Astrocyte (in vitro differentiated cells and primary cell): ENCODE measurements at regions not wholly inside any gene's neighbourhood (a gene's known extent, or its start where the extent isn't known, plus 50 kb on each side); places are given as distances from the start of the nearest gene placed in this dataset.

Source experiments
- DNase-seq: peaks from one replicate; pipeline ENCODE4 v3.0.0-alpha.2; 2010; ENCODE audit warnings: low read depth
- FAIRE-seq: peaks from 2 replicates; lab custom pipeline; 2011; peaks lifted over from hg19 to GRCh38; lab: Jason Lieb, UNC
- H2AFZ ChIP-seq: 2 replicates; pipeline ENCODE4 v1.6.0; 2012; ENCODE audit warnings: low read depth, low read length, inconsistent platforms
- H3K27ac ChIP-seq: 2 replicates; pipeline ENCODE4 v1.5.1; 2011; ENCODE audit warnings: low read depth, low read length, inconsistent platforms
- H3K27me3 ChIP-seq: 2 replicates; pipeline ENCODE4 v1.6.0; 2011; ENCODE audit warnings: low read length, inconsistent platforms; ENCODE audit not compliant: insufficient read depth
- H3K36me3 ChIP-seq: 2 replicates; pipeline ENCODE4 v1.5.1; 2011; ENCODE audit warnings: low read length, inconsistent platforms; ENCODE audit not compliant: insufficient read depth
- H3K4me1 ChIP-seq: 2 replicates; pipeline ENCODE4 v1.5.1; 2011; ENCODE audit warnings: low read length, inconsistent platforms; ENCODE audit not compliant: insufficient read depth
- H3K4me2 ChIP-seq: 2 replicates; pipeline ENCODE4 v1.6.0; 2012; ENCODE audit warnings: low read length, inconsistent platforms
- H3K4me3 ChIP-seq: 2 replicates; pipeline ENCODE4 v1.5.1; 2011; ENCODE audit warnings: low read depth, mild to moderate bottlenecking, low read length, inconsistent platforms; ENCODE audit not compliant: insufficient read depth
- H3K79me2 ChIP-seq: 2 replicates; pipeline ENCODE4 v1.6.0; 2012; ENCODE audit warnings: mild to moderate bottlenecking, low read length, inconsistent platforms; ENCODE audit not compliant: insufficient read depth
- H3K9ac ChIP-seq: 2 replicates; pipeline ENCODE4 v1.6.0; 2012; ENCODE audit warnings: mild to moderate bottlenecking, low read length, inconsistent platforms
- H3K9me3 ChIP-seq: 2 replicates; pipeline ENCODE4 v1.5.1; 2012; ENCODE audit warnings: low read depth, mild to moderate bottlenecking, low read length, inconsistent platforms; ENCODE audit not compliant: insufficient read depth
- H4K20me1 ChIP-seq: 2 replicates; pipeline ENCODE4 v1.6.0; 2012; ENCODE audit warnings: low read length, inconsistent platforms; ENCODE audit not compliant: insufficient read depth
- H3K27ac Mint-ChIP-seq: one replicate; pipeline ENCODE4 v1.8.0; 2021; ENCODE audit warnings: mild to moderate bottlenecking, mixed read lengths; ENCODE audit not compliant: unreplicated experiment
- H3K27me3 Mint-ChIP-seq: one replicate; pipeline ENCODE4 v1.8.0; 2021; ENCODE audit warnings: low read depth, mixed read lengths; ENCODE audit not compliant: unreplicated experiment
- H3K36me3 Mint-ChIP-seq: one replicate; pipeline ENCODE4 v1.8.0; 2021; ENCODE audit warnings: low read depth, mixed read lengths; ENCODE audit not compliant: unreplicated experiment
- H3K4me1 Mint-ChIP-seq: one replicate; pipeline ENCODE4 v1.8.0; 2021; ENCODE audit warnings: low read depth, mixed read lengths; ENCODE audit not compliant: unreplicated experiment
- H3K4me3 Mint-ChIP-seq: one replicate; pipeline ENCODE4 v1.8.0; 2021; ENCODE audit warnings: mild to moderate bottlenecking, moderate library complexity, mixed read lengths; ENCODE audit not compliant: unreplicated experiment
- H3K9me3 Mint-ChIP-seq: one replicate; pipeline ENCODE4 v1.8.0; 2021; ENCODE audit warnings: mild to moderate bottlenecking, mixed read lengths; ENCODE audit not compliant: unreplicated experiment
- CTCF ChIP-seq: IDR thresholded peaks from 2 replicates; pipeline ENCODE4 v1.5.1; 2011; ENCODE audit warnings: low read depth, mild to moderate bottlenecking, inconsistent platforms, low read length, moderate library complexity; ENCODE audit not compliant: insufficient read depth
- EZH2 ChIP-seq: IDR thresholded peaks from 2 replicates; pipeline ENCODE4 v1.6.1; 2012; ENCODE audit warnings: mild to moderate bottlenecking, low read length, inconsistent platforms; ENCODE audit not compliant: insufficient read depth

DNA sequence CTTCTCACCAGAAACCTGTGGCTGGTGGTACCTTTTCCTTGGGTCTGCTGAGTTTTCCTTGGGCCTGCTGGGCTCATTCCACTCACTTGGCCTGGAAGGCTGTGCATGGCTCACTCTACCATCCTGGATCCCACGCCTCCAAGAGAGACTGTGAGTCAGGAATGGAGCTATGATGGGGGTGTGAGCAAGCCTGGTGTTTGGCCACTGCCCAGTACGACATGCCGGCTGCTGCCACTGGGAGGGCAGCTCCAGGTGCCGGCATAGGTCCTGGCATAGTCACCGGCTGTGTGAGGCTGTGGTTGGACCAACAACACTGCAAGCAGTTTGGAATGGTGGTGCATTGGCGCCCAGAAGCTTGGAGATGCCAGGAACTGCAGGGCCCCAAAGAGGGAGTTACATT lies 721.7 kb downstream of the PCDH18 start:
- no peak for DNase-seq
- H3K4me1 ChIP-seq = no peaks in the 10 kb centered on the region
- no peaks in the 10 kb centered on the region for H3K27me3 Mint-ChIP-seq
- H3K79me2 ChIP-seq = no peaks in the 10 kb centered on the region
- TF ChIP-seq EZH2 = no peak
- TF ChIP-seq CTCF = no peak
- no peak overlapping the region for H3K4me3 Mint-ChIP-seq
- no peak overlapping the region for H3K4me3 ChIP-seq
- no peaks in the 10 kb centered on the region for H3K4me1 Mint-ChIP-seq
- H3K4me2 ChIP-seq = no peak overlapping the region
- H3K27me3 ChIP-seq = no peaks in the 10 kb centered on the region
- no peaks in the 10 kb centered on the region for H4K20me1 ChIP-seq
- no peak overlapping the region for H2AFZ ChIP-seq
- H3K36me3 ChIP-seq = no peaks in the 10 kb centered on the region
- H3K9ac ChIP-seq = no peak overlapping the region
- no peak overlapping the region for H3K27ac ChIP-seq
- H3K9me3 ChIP-seq = peaks cover 2% of the 10 kb centered on the region
- no peaks in the 10 kb centered on the region for H3K9me3 Mint-ChIP-seq
- no peak for FAIRE-seq
- no peaks in the 10 kb centered on the region for H3K36me3 Mint-ChIP-seq
- H3K27ac Mint-ChIP-seq = no peak overlapping the region

DNA sequence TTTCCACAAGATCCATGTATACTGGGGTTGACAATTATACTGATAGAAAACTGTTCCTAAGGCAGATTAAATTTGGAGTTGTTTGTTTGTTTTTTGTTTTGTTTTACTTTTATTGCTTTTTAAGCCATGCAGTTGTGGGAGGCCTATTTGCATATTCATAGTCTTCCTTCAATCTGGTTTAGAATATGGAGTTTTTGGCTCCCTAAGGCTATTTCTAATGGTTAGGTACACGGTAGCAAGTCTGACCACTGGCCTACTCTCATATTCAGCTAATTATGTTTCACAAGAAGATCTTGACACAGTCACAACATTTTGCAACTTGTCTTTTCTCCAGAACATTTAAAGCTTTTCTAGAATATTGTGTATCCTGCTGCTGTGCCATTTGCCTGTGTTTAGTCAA lies 725.5 kb downstream of the PCDH18 start:
- DNase-seq (no peak), FAIRE-seq (no peak)
- Histone ChIP-seq H3K4me3 (no peak overlapping the region), H3K9me3 (peaks cover 2% of the 10 kb centered on the region), H3K9ac (no peak overlapping the region), H4K20me1 (no peaks in the 10 kb centered on the region), H2AFZ (no peak overlapping the region), H3K79me2 (no peaks in the 10 kb centered on the region), H3K4me1 (no peaks in the 10 kb centered on the region), H3K27ac (no peak overlapping the region), H3K27me3 (no peaks in the 10 kb centered on the region), H3K4me2 (no peak overlapping the region), H3K36me3 (no peaks in the 10 kb centered on the region)
- Mint-ChIP-seq H3K4me1 (no peaks in the 10 kb centered on the region), H3K27ac (no peak overlapping the region), H3K9me3 (no peaks in the 10 kb centered on the region), H3K4me3 (no peak overlapping the region), H3K27me3 (no peaks in the 10 kb centered on the region), H3K36me3 (no peaks in the 10 kb centered on the region)
- TF ChIP-seq EZH2 (no peak), CTCF (no peak)

- no peaks in the 10 kb centered on the region for H3K9me3 ChIP-seq
- H3K27ac ChIP-seq = no peak overlapping the region
- H4K20me1 ChIP-seq = no peaks in the 10 kb centered on the region
- TF ChIP-seq CTCF (no peak), EZH2 (no peak)
- DNase-seq = no peak
- H3K27me3 ChIP-seq = no peaks in the 10 kb centered on the region
- no peaks in the 10 kb centered on the region for H3K79me2 ChIP-seq
- no peak overlapping the region for H3K4me3 ChIP-seq
- H3K36me3 ChIP-seq = no peaks in the 10 kb centered on the region
- H2AFZ ChIP-seq = no peak overlapping the region
- H3K4me1 ChIP-seq = no peaks in the 10 kb centered on the region
- Mint-ChIP-seq H3K27ac (no peak overlapping the region), H3K4me1 (no peaks in the 10 kb centered on the region), H3K27me3 (no peaks in the 10 kb centered on the region), H3K4me3 (no peak overlapping the region), H3K9me3 (no peaks in the 10 kb centered on the region), H3K36me3 (no peaks in the 10 kb centered on the region)
- no peak overlapping the region for H3K4me2 ChIP-seq
- H3K9ac ChIP-seq = no peak overlapping the region
- FAIRE-seq = no peak
Observed at GRCh38 chr4:136805617-136806016, 726.7 kb downstream of the PCDH18 start.
